PC-9 (cell line): ENCODE measurements at regions not wholly inside any gene's neighbourhood (a gene's known extent, or its start where the extent isn't known, plus 50 kb on each side); places are given as distances from the start of the nearest gene placed in this dataset.

Experiments
- BruUV-seq: library from RNA; stranded (reverse); fragments of 400-500 nt; replicated peaks from 2 replicates; lab custom pipeline; 2021; lab: Mats Ljungman, UMichigan
- CTCF ChIA-PET: fragments of 300-600 bp; sonication (Branson Sonifier 250); formaldehyde crosslinking; loops from one replicate; lab custom pipeline; 2022; ENCODE audit warnings: antibody characterized with exemption; lab: Charles Lee
- POLR2A ChIA-PET: fragments of 300-600 bp; sonication (Branson Sonifier 250); formaldehyde crosslinking; loops from one replicate; lab custom pipeline; 2022; ENCODE audit warnings: antibody characterized with exemption; ENCODE audit not compliant: unreplicated experiment; lab: Charles Lee
- DNase-seq, 2 experiments: peaks; one replicate each; pipeline versions ENCODE4 v3.0.0 to v3.0.0-alpha.2; 2015 to 2022; ENCODE audit warnings: mixed read lengths in 1 of 2
- H2AFZ ChIP-seq: fragments of 200-600 bp; sonication (generic); 2 replicates; pipeline ENCODE4 v1.8.1; 2017; ENCODE audit warnings: antibody characterized with exemption
- H3F3A ChIP-seq: fragments of 200-600 bp; sonication (generic); 2 replicates; pipeline ENCODE4 v1.8.1; 2017; ENCODE audit warnings: antibody characterized with exemption, mild to moderate bottlenecking, low read depth; ENCODE audit not compliant: insufficient read depth
- H3K27ac ChIP-seq: fragments of 200-600 bp; sonication (generic); 2 replicates; pipeline ENCODE4 v1.6.1; 2016; ENCODE audit warnings: mixed run types
- H3K27me3 ChIP-seq: fragments of 200-600 bp; sonication (generic); 2 replicates; pipeline ENCODE4 v1.6.1; 2016; ENCODE audit warnings: low read depth, mixed run types; ENCODE audit not compliant: insufficient read depth
- H3K36me3 ChIP-seq: fragments of 200-600 bp; sonication (generic); 2 replicates; pipeline ENCODE4 v1.6.1; 2016; ENCODE audit warnings: low read depth, mixed run types
- H3K4me1 ChIP-seq: fragments of 200-600 bp; sonication (generic); replicated peaks from 2 replicates; pipeline ENCODE4 v1.6.1; 2016; ENCODE audit warnings: mixed run types; ENCODE audit not compliant: insufficient read depth
- H3K4me2 ChIP-seq: fragments of 200-600 bp; sonication (generic); 2 replicates; pipeline ENCODE4 v1.6.1; 2017; ENCODE audit warnings: mixed run types
- H3K4me3 ChIP-seq: fragments of 200-600 bp; sonication (generic); 2 replicates; pipeline ENCODE4 v1.6.1; 2016; ENCODE audit warnings: mixed run types
- H3K79me2 ChIP-seq: fragments of 200-600 bp; sonication (generic); 2 replicates; pipeline ENCODE4 v1.6.1; 2017; ENCODE audit warnings: low read depth, mixed run types
- H3K9me2 ChIP-seq: fragments of 200-600 bp; sonication (generic); 2 replicates; pipeline ENCODE4 v1.8.1; 2017; ENCODE audit warnings: mild to moderate bottlenecking; ENCODE audit not compliant: insufficient read depth
- H3K9me3 ChIP-seq: fragments of 200-600 bp; sonication (generic); 2 replicates; pipeline ENCODE4 v1.8.1; 2016; ENCODE audit warnings: low read depth; ENCODE audit not compliant: insufficient read depth
- H4K20me1 ChIP-seq: fragments of 200-600 bp; sonication (generic); 2 replicates; pipeline ENCODE4 v1.8.1; 2017; ENCODE audit not compliant: insufficient read depth
- CTCF ChIP-seq: fragments of 200-600 bp; sonication (generic); conservative IDR thresholded peaks from 2 replicates; pipeline ENCODE4 v1.6.1; 2017; ENCODE audit warnings: mixed run types, antibody characterized with exemption, mild to moderate bottlenecking, moderate library complexity
- EZH2 ChIP-seq: fragments of 200-600 bp; sonication (generic); IDR thresholded peaks from 2 replicates; pipeline ENCODE4 v1.8.0; 2017; ENCODE audit warnings: antibody characterized with exemption, low read depth
- intact Hi-C: fragments of 100-400 bp; cut with micrococcal nuclease; formaldehyde crosslinking; loops from one replicate; pipeline ENCODE4 v1.10.0; 2022; ENCODE audit not compliant: unreplicated experiment

DNA sequence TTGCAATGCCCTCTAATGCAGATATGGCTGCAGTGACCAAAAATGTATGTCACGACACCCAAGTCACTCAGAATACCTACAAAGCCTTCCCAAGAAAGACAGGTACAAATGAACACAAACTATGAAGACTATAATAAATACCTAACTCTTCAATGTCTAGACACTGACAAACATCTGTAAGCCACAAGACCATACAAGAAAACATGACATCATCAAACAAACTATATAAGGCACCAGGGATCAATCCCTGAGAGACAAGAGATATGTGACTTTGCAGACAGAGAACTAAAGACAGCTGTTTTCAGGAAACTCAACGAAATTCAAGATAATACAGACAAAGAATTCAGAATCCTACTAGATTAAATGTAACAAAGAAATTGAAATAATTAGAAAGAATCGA is 603.7 kb downstream of the CDH9 start:
- BruUV-seq: no TSS peak
- H3K4me1 ChIP-seq: no peaks in the 10 kb centered on the region
- no peaks in the 10 kb centered on the region for H3K9me2 ChIP-seq
- no peaks in the 10 kb centered on the region for H3K36me3 ChIP-seq
- no peak for DNase-seq
- ChIA-PET CTCF (no interaction called here), POLR2A (no interaction called here)
- H3K4me3 ChIP-seq: no peak overlapping the region
- H4K20me1 ChIP-seq: no peaks in the 10 kb centered on the region; the same call in 1 of the 2 replicates
- intact Hi-C loops: no loop called here
- H3K79me2 ChIP-seq: no peaks in the 10 kb centered on the region
- H3K9me3 ChIP-seq: no peaks in the 10 kb centered on the region
- no peak overlapping the region for H3K27ac ChIP-seq
- no peaks in the 10 kb centered on the region for H3K27me3 ChIP-seq
- no peak overlapping the region for H2AFZ ChIP-seq
- no peak overlapping the region for H3K4me2 ChIP-seq
- no peaks in the 10 kb centered on the region for H3F3A ChIP-seq
- no peak for TF ChIP-seq CTCF
- no peak for TF ChIP-seq EZH2

GRCh38 chr5:26432386-26432785 is 606.0 kb downstream of the CDH9 start:
- Histone ChIP-seq H3K9me2 (0 out of 2 replicates have a peak, but pooled peaks cover 5% of the 10 kb centered on the region), H3K79me2 (no peaks in the 10 kb centered on the region), H3K27ac (no peak overlapping the region), H3K36me3 (no peaks in the 10 kb centered on the region), H2AFZ (no peak overlapping the region), H3K9me3 (no peaks in the 10 kb centered on the region), H4K20me1 (no peaks in the 10 kb centered on the region; the same call in 1 of the 2 replicates), H3K4me1 (no peaks in the 10 kb centered on the region), H3K27me3 (no peaks in the 10 kb centered on the region), H3K4me2 (no peak overlapping the region), H3F3A (no peaks in the 10 kb centered on the region), H3K4me3 (no peak overlapping the region)
- no TSS peak for BruUV-seq
- no peak for DNase-seq
- CTCF ChIA-PET: no interaction called here
- POLR2A ChIA-PET: no interaction called here
- intact Hi-C loops: no loop called here
- no peak for TF ChIP-seq EZH2

DNA sequence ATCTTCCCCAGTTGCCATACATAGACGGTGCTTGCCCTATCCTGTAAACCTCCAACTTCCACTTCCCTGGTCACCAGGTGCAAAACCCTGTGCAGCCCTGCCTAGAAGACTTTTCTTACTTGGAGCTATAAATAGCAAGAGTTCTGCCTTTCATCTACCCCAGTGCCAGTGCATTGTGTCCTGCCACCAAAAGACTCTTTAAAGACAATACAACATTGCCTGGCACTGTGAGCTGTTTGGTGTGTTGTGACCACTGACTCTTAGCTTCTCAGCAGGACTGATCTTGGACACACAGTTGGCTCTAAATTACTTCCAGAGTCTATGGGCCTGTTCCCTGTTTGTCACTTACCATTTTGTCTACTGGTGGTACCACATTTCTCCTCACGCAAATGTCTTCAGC is 608.1 kb downstream of the CDH9 start:
- Histone ChIP-seq H3K9me2 (0 out of 2 replicates have a peak, but pooled peaks cover 5% of the 10 kb centered on the region), H3K4me1 (no peaks in the 10 kb centered on the region), H3K79me2 (no peaks in the 10 kb centered on the region), H2AFZ (no peak overlapping the region), H3K27ac (no peak overlapping the region), H3K27me3 (no peaks in the 10 kb centered on the region), H3F3A (no peaks in the 10 kb centered on the region), H4K20me1 (no peaks in the 10 kb centered on the region; the same call in 1 of the 2 replicates), H3K4me2 (no peak overlapping the region), H3K4me3 (no peak overlapping the region), H3K9me3 (no peaks in the 10 kb centered on the region), H3K36me3 (no peaks in the 10 kb centered on the region)
- ChIA-PET POLR2A (no interaction called here), CTCF (no interaction called here)
- intact Hi-C loops: no loop called here
- no TSS peak for BruUV-seq
- no peak for TF ChIP-seq EZH2
- TF ChIP-seq CTCF: no peak
- no peak for DNase-seq

- Histone ChIP-seq H3K27ac (no peak overlapping the region), H3K4me1 (no peaks in the 10 kb centered on the region), H4K20me1 (no peaks in the 10 kb centered on the region), H3F3A (no peaks in the 10 kb centered on the region), H3K4me3 (no peak overlapping the region), H3K79me2 (no peaks in the 10 kb centered on the region), H3K9me2 (0 out of 2 replicates have a peak, but pooled peaks cover 5% of the 10 kb centered on the region), H3K27me3 (no peaks in the 10 kb centered on the region), H2AFZ (no peak overlapping the region), H3K4me2 (no peak overlapping the region), H3K9me3 (no peaks in the 10 kb centered on the region), H3K36me3 (no peaks in the 10 kb centered on the region)
- POLR2A ChIA-PET: no interaction called here
- intact Hi-C loops: no loop called here
- no peak for DNase-seq
- TF ChIP-seq EZH2 (no peak), CTCF (no peak)
- BruUV-seq: no TSS peak
- CTCF ChIA-PET: no interaction called here
These were observed 611.1 kb downstream of the CDH9 start for GRCh38 chr5:26427281-26427680.
